ENCODE measurements at regions not wholly inside any gene's neighbourhood (a gene's known extent, or its start where the extent isn't known, plus 50 kb on each side); places are given as distances from the start of the nearest gene placed in this dataset.

DNA sequence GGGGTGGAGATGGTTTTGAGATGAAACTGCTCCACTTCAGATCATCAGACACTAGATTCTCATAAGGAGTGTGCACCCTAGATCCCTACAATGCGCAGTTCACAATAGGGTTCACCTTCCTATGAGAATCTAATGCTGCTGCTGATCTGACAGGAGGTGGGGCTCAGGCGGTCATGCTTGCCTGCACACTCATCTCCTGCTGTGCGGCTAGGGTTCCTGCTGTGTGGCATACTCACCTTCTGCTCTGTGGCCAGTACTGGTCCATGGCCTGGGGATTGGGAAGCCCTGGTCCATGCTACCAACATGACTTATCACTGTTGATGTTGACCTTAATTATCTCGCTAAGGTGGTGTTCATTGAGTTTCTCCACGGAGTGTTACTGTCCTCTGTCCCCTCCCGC, 144.5 kb downstream of the NAV1 start:
- no peaks in the 10 kb centered on the region for H3K79me2 ChIP-seq
- no peak overlapping the region for H3K4me3 ChIP-seq (ENCODE audit: low read depth, low read length)
- no peaks in the 10 kb centered on the region for H3K9me3 ChIP-seq (ENCODE audit: control insufficient read depth, low read length)
- no peak overlapping the region for H3K27ac ChIP-seq
- peaks cover 3% of the 10 kb centered on the region for H3K4me1 ChIP-seq
- H3K4me2 ChIP-seq (ENCODE audit: low read length), result no peak overlapping the region
- H2AFZ ChIP-seq, result no peak overlapping the region
- H3K36me3 ChIP-seq (ENCODE audit: control insufficient read depth, insufficient read depth, low read length), result no peaks in the 10 kb centered on the region
- TF ChIP-seq, protein P1, sequence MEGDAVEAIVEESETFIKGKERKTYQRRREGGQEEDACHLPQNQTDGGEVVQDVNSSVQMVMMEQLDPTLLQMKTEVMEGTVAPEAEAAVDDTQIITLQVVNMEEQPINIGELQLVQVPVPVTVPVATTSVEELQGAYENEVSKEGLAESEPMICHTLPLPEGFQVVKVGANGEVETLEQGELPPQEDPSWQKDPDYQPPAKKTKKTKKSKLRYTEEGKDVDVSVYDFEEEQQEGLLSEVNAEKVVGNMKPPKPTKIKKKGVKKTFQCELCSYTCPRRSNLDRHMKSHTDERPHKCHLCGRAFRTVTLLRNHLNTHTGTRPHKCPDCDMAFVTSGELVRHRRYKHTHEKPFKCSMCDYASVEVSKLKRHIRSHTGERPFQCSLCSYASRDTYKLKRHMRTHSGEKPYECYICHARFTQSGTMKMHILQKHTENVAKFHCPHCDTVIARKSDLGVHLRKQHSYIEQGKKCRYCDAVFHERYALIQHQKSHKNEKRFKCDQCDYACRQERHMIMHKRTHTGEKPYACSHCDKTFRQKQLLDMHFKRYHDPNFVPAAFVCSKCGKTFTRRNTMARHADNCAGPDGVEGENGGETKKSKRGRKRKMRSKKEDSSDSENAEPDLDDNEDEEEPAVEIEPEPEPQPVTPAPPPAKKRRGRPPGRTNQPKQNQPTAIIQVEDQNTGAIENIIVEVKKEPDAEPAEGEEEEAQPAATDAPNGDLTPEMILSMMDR (IDR thresholded peaks at IDR 0.05), result no peak
- no peaks in the 10 kb centered on the region for H3K27me3 ChIP-seq (ENCODE audit: control insufficient read depth, insufficient read depth, low read length)
- no peak overlapping the region for H3K9ac ChIP-seq

DNA sequence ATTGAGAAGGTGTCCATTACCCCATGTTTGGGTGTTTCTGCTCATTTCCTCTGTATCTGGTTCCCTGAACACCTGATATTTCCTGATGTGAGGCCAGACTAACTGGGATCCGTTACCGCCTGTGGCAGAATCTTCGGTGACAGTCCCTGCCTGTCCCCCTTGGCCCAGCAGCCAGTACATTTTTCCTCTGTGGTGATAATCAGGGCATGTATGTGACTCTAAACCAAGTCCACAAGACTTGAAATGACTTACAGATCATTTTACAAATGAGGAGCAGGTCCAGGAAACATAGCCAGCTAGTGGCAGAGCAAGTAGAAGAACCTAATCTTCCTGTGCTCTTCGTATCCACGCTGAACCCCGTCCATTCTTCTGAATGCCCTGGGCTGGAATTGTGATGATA, 143.5 kb upstream of the IPO9 start:
- H3K4me1 ChIP-seq, result peaks cover 3% of the 10 kb centered on the region
- TF ChIP-seq, protein P1 (IDR thresholded peaks at IDR 0.05), result no peak
- no peak overlapping the region for H3K4me3 ChIP-seq (ENCODE audit: low read depth, low read length)
- H2AFZ ChIP-seq, result no peak overlapping the region
- no peaks in the 10 kb centered on the region for H3K36me3 ChIP-seq (ENCODE audit: control insufficient read depth, insufficient read depth, low read length)
- no peak overlapping the region for H3K4me2 ChIP-seq (ENCODE audit: low read length)
- H3K9ac ChIP-seq, result no peak overlapping the region
- no peaks in the 10 kb centered on the region for H3K79me2 ChIP-seq
- no peaks in the 10 kb centered on the region for H3K9me3 ChIP-seq (ENCODE audit: control insufficient read depth, low read length)
- no peak overlapping the region for H3K27ac ChIP-seq
- H3K27me3 ChIP-seq (ENCODE audit: control insufficient read depth, insufficient read depth, low read length), result no peaks in the 10 kb centered on the region

DNA sequence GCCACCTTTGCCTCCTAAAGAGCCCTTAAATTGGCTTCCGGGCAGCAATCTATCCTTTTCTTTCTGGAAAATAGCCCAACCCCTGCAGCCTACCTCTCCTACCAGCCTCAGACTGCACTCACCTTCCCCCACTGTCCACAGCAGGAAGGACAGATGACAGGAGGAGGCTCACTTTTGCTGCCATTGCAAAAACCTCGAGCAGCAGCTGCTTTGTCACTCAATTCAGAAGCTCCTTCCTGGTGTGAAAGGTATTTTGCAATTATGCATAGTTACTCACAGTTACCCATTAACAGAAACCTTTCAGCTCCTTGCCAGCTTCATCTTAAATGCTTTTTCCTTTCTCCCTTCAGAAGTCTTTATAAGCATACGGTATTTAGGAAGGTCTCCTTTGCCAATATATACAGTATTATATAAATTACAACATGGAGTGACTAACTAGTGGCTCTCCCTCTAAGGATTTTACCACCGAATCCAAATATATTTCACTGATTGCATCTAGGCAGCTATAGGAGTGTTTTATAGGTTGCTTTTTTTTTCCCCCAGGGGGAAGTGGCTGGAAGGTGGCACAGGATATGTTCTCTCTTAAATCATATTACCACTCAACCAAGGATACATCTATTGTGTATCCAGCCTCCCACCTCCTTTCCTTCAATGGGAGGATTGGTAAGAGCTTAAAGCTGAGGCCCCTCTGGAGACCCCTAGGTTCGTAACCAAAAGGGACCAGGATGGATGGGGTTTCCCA, 142.1 kb upstream of the IPO9 start:
- no peak overlapping the region for H3K4me3 ChIP-seq (ENCODE audit: low read depth, low read length)
- TF ChIP-seq, protein P1 (IDR thresholded peaks at IDR 0.05), result no peak
- no peaks in the 10 kb centered on the region for H3K9me3 ChIP-seq (ENCODE audit: control insufficient read depth, low read length)
- no peaks in the 10 kb centered on the region for H3K27me3 ChIP-seq (ENCODE audit: control insufficient read depth, insufficient read depth, low read length)
- H3K4me2 ChIP-seq (ENCODE audit: low read length), result no peak overlapping the region
- H2AFZ ChIP-seq, result no peak overlapping the region
- H3K9ac ChIP-seq, result no peak overlapping the region
- H3K79me2 ChIP-seq, result no peaks in the 10 kb centered on the region
- H3K27ac ChIP-seq, result no peak overlapping the region
- no peaks in the 10 kb centered on the region for H3K36me3 ChIP-seq (ENCODE audit: control insufficient read depth, insufficient read depth, low read length)
- peaks cover 3% of the 10 kb centered on the region for H3K4me1 ChIP-seq

DNA sequence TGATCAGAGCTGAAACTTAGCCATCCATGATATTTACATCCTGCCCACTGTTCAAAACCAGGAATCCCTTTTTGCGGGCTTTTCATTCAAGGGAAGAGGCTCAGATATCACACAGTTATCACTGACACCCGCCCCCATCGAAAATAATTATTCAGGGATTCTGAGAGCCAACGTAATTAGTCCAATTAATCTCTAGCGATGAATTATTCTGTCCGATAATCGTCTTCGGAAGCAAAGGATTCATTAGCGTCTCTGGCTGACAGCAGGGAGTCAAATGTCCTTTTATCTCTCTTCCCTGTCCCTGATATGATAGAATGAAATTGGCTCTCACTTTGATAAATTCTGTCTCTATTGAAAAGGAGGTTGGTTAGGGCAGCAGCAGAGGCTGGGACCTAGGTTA, 140.4 kb upstream of the IPO9 start:
- no peak overlapping the region for H2AFZ ChIP-seq
- H3K9ac ChIP-seq, result no peak overlapping the region
- TF ChIP-seq, protein P1 (IDR thresholded peaks at IDR 0.05), result no peak
- H3K4me3 ChIP-seq (ENCODE audit: low read depth, low read length), result no peak overlapping the region
- H3K79me2 ChIP-seq, result no peaks in the 10 kb centered on the region
- H3K27me3 ChIP-seq (ENCODE audit: control insufficient read depth, insufficient read depth, low read length), result no peaks in the 10 kb centered on the region
- H3K4me2 ChIP-seq (ENCODE audit: low read length), result no peak overlapping the region
- peaks cover 3% of the 10 kb centered on the region for H3K4me1 ChIP-seq
- no peaks in the 10 kb centered on the region for H3K36me3 ChIP-seq (ENCODE audit: control insufficient read depth, insufficient read depth, low read length)
- no peaks in the 10 kb centered on the region for H3K9me3 ChIP-seq (ENCODE audit: control insufficient read depth, low read length)
- H3K27ac ChIP-seq, result no peak overlapping the region

DNA sequence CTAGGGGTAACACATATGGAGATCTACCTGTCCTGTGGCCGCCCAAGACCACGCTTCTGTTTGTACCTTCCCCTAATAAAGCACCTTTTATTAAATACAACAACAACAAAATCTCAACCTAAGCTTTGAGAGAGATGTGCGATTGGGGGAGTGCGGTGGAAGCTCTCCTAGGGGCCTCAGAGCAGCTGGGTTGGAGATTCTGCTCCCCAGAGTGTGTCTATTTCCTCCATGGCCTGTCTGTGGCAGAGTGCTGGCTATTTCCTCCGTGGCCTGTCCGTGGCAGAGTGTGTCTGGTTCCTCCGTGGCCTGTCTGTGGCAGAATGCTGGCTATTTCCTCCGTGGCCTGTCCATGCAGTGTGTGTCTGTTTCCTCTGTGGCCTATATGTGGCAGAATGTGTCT, 139.3 kb upstream of the IPO9 start:
- Histone ChIP-seq H3K4me3 (ENCODE audit: low read depth, low read length) (no peak overlapping the region), H3K27me3 (ENCODE audit: control insufficient read depth, insufficient read depth, low read length) (no peaks in the 10 kb centered on the region), H3K27ac (no peak overlapping the region), H3K4me2 (ENCODE audit: low read length) (no peak overlapping the region), H3K79me2 (no peaks in the 10 kb centered on the region), H3K4me1 (peaks cover 3% of the 10 kb centered on the region), H2AFZ (no peak overlapping the region), H3K9ac (no peak overlapping the region), H3K36me3 (ENCODE audit: control insufficient read depth, insufficient read depth, low read length) (no peaks in the 10 kb centered on the region), H3K9me3 (ENCODE audit: control insufficient read depth, low read length) (no peaks in the 10 kb centered on the region)
- TF ChIP-seq, protein P1 (IDR thresholded peaks at IDR 0.05), result no peak
